DMS53 treated with DMSO at 0.1 percent for 48 hours (cell line): ENCODE measurements at regions not wholly inside any gene's neighbourhood (a gene's known extent, or its start where the extent isn't known, plus 50 kb on each side); places are given as distances from the start of the nearest gene placed in this dataset.
A peak's percentile ranks its signal among the peaks of the same experiment; 100 is the strongest.

Source experiments
- DNase-seq: peaks from one replicate; lab custom pipeline; 2025; ENCODE audit not compliant: unreplicated experiment; lab: John Stamatoyannopoulos, UW

GRCh38 chr12:98329589-98329988 is 185.8 kb upstream of the TMPO start:
- no peak for DNase-seq

GRCh38 chr12:98332642-98333041 is 182.7 kb upstream of the TMPO start:
- peak; percentile 7 for DNase-seq

- DNase-seq = no peak
Observed at GRCh38 chr12:98334768-98335167, 180.6 kb upstream of the TMPO start.

GRCh38 chr12:98341026-98341425 is 174.4 kb upstream of the TMPO start:
- no peak for DNase-seq

GRCh38 chr12:98341732-98342131 is 173.7 kb upstream of the TMPO start:
- no peak for DNase-seq

- DNase-seq = no peak
Observed at GRCh38 chr12:98343002-98343567, 172.3 kb upstream of the TMPO start.

GRCh38 chr12:98344046-98344930 is 171.1 kb upstream of the TMPO start:
- DNase-seq = no peak

GRCh38 chr12:98345308-98345876 is 170.0 kb upstream of the TMPO start:
- DNase-seq = no peak

GRCh38 chr12:98351089-98351488 is 164.3 kb upstream of the TMPO start:
- no peak for DNase-seq

GRCh38 chr12:98351784-98352183 is 163.6 kb upstream of the TMPO start:
- no peak for DNase-seq

GRCh38 chr12:98352218-98352811 is 163.1 kb upstream of the TMPO start:
- DNase-seq = peak; percentile 65

- no peak for DNase-seq
Observed at GRCh38 chr12:98352835-98353234, 162.6 kb upstream of the TMPO start.

- no peak for DNase-seq
Observed at GRCh38 chr12:98354520-98355035, 160.8 kb upstream of the TMPO start.

- no peak for DNase-seq
Observed at GRCh38 chr12:98355322-98355721, 160.1 kb upstream of the TMPO start.

GRCh38 chr12:98355933-98356332 is 159.5 kb upstream of the TMPO start:
- no peak for DNase-seq

GRCh38 chr12:98358144-98358543 is 157.2 kb upstream of the TMPO start:
- no peak for DNase-seq

- DNase-seq = no peak
Observed at GRCh38 chr12:98359856-98360255, 155.5 kb upstream of the TMPO start.

GRCh38 chr12:98360401-98360800 is 155.0 kb upstream of the TMPO start:
- DNase-seq = no peak

GRCh38 chr12:98369581-98369980 is 145.8 kb upstream of the TMPO start:
- DNase-seq = no peak

- DNase-seq = no peak
Observed at GRCh38 chr12:98370976-98371375, 144.4 kb upstream of the TMPO start.

GRCh38 chr12:98371419-98371818 is 144.0 kb upstream of the TMPO start:
- no peak for DNase-seq
